ENCODE measurements at regions not wholly inside any gene's neighbourhood (a gene's known extent, or its start where the extent isn't known, plus 50 kb on each side); places are given as distances from the start of the nearest gene placed in this dataset.

- no peak for TF ChIP-seq CBX8 (IDR thresholded peaks at IDR 0.05; ENCODE audit: borderline replicate concordance, low read depth, low read length)
- no peak for TF ChIP-seq CHD1 (IDR thresholded peaks at IDR 0.05; ENCODE audit: low read depth, low read length)
- TF ChIP-seq POLR2AphosphoS5 (IDR thresholded peaks at IDR 0.05; ENCODE audit: low read depth, low read length): no peak
- TF ChIP-seq RAD21 (IDR thresholded peaks at IDR 0.05 in 1 of 2, conservative IDR thresholded peaks at IDR 0.05 in 1 of 2; ENCODE audit: low read depth in 2 of 2, low read length in 2 of 2): no peak
- TF ChIP-seq CTCF (IDR thresholded peaks at IDR 0.05; ENCODE audit: control extremely low read depth in 1 of 3, insufficient read depth in 1 of 3, low read depth in 1 of 3, low read length in 3 of 3): no peak
- no peak for TF ChIP-seq JUND (IDR thresholded peaks at IDR 0.05; ENCODE audit: low read length)
- TF ChIP-seq SIN3A (conservative IDR thresholded peaks at IDR 0.05 in 1 of 2, IDR thresholded peaks at IDR 0.05 in 1 of 2; ENCODE audit: low read depth in 1 of 2, low read length in 2 of 2): no peak
- no peak for TF ChIP-seq NANOG (IDR thresholded peaks at IDR 0.05; ENCODE audit: insufficient read depth, low read depth, low read length, poor library complexity, severe bottlenecking)
- no peak for TF ChIP-seq RFX5 (IDR thresholded peaks at IDR 0.05; ENCODE audit: borderline replicate concordance, low read depth, low read length)
- TF ChIP-seq HDAC6 (IDR thresholded peaks at IDR 0.05; ENCODE audit: low read depth, low read length): no peak
- no peak for TF ChIP-seq SP2 (IDR thresholded peaks at IDR 0.05; ENCODE audit: low read length)
Observed at GRCh38 chr5:51201708-51202107, 181.5 kb upstream of the ISL1 start.

Data from H1 (cell line).